Tibial nerve (tissue), 4 donors: ENCODE measurements at regions not wholly inside any gene's neighbourhood (a gene's known extent, or its start where the extent isn't known, plus 50 kb on each side); places are given as distances from the start of the nearest gene placed in this dataset.

Experiments used
- DNase-seq, 2 donors: peaks; one replicate each; pipeline ENCODE4 v3.0.0-alpha.2; 2019; ENCODE audit warnings: low spot score in 2 of 2
- H3K27ac ChIP-seq, 4 donors: fragments of 200-600 bp; sonication (generic) in 3 of 4; one replicate each; pipeline ENCODE4 v1.5.1; 2017 to 2019; ENCODE audit warnings: mild to moderate bottlenecking in 1 of 4
- H3K27me3 ChIP-seq, 2 donors: fragments of 200-600 bp; sonication (generic) in 1 of 2; one replicate each; pipeline versions ENCODE4 v1.5.1 to v1.6.0; 2017 to 2019
- H3K36me3 ChIP-seq, 3 donors: fragments of 200-600 bp; sonication (generic); one replicate each; pipeline ENCODE4 v1.5.1; 2018 to 2019
- H3K4me1 ChIP-seq, 4 donors: fragments of 200-600 bp; sonication (generic) in 3 of 4; one replicate each; pipeline ENCODE4 v1.5.1; 2017 to 2019
- H3K4me3 ChIP-seq, 4 donors: fragments of 200-600 bp; sonication (generic) in 3 of 4; one replicate each; pipeline ENCODE4 v1.5.1; 2017 to 2019; ENCODE audit warnings: mild to moderate bottlenecking in 1 of 4, moderate library complexity in 1 of 4
- H3K9me3 ChIP-seq, 4 donors: fragments of 200-600 bp; sonication (generic) in 3 of 4; one replicate each; pipeline ENCODE4 v1.5.1; 2017 to 2019
- CTCF ChIP-seq, 5 experiments: fragments of 200-600 bp in 3 of 5; fragments of 450-650 bp in 2 of 5; sonication (generic) in 3 of 5; IDR thresholded peaks; one replicate each; pipeline ENCODE4 v1.5.1; 2016 to 2019; ENCODE audit warnings: antibody characterized with exemption in 5 of 5, mild to moderate bottlenecking in 3 of 5, moderate library complexity in 2 of 5
- EP300 ChIP-seq, 2 donors: sonication (generic); formaldehyde crosslinking; IDR thresholded peaks; one replicate each; pipeline ENCODE4 v1.6.1; 2017; ENCODE audit warnings: antibody characterized with exemption in 2 of 2, mild to moderate bottlenecking in 1 of 2
- POLR2A ChIP-seq, 2 donors: fragments of 450-650 bp; IDR thresholded peaks; one replicate each; pipeline ENCODE4 v1.6.1; 2017; ENCODE audit warnings: antibody characterized with exemption in 2 of 2, mild to moderate bottlenecking in 2 of 2, moderate library complexity in 2 of 2
- WGBS, 2 donors: methylation state at CpG; one replicate each; pipeline ENCODE4 v1.1.5; 2018; 5-methylcytosine and 5-hydroxymethylcytosine counted together

- Histone ChIP-seq H3K27ac (no peak overlapping the region), H3K36me3 (no peaks in the 10 kb centered on the region), H3K27me3 (no peaks in the 10 kb centered on the region), H3K4me3 (no peak overlapping the region), H3K4me1 (peaks cover 0 to 12% (median 0%) of the 10 kb centered on the region in 4 donors), H3K9me3 (no peaks in the 10 kb centered on the region)
- WGBS, 2 donors: 95 to 98% methylated on average over 3 of the region's 3 CpGs
- no peak for DNase-seq
- no peak for TF ChIP-seq CTCF (IDR thresholded peaks at IDR 0.05)
- TF ChIP-seq POLR2A (IDR thresholded peaks at IDR 0.05): no peak
Measured at GRCh38 chr15:94626949-94627348, 395.6 kb downstream of the MCTP2 start.

GRCh38 chr15:94631608-94632007 lies 400.2 kb downstream of the MCTP2 start:
- DNase-seq: no peak
- no peaks in the 10 kb centered on the region for H3K36me3 ChIP-seq
- H3K4me1 ChIP-seq: peaks cover 0 to 12% (median 0%) of the 10 kb centered on the region in 4 donors
- WGBS, 2 donors: 74 to 81% methylated on average over 6 of the region's 6 CpGs
- H3K4me3 ChIP-seq: no peak overlapping the region
- peak overlapping the region in 1 of 4 donors; percentile 60 for H3K27ac ChIP-seq
- H3K9me3 ChIP-seq: no peaks in the 10 kb centered on the region
- TF ChIP-seq EP300 (IDR thresholded peaks at IDR 0.05): no peak
- TF ChIP-seq CTCF (IDR thresholded peaks at IDR 0.05): no peak
- no peak for TF ChIP-seq POLR2A (IDR thresholded peaks at IDR 0.05)
- H3K27me3 ChIP-seq: no peaks in the 10 kb centered on the region

GRCh38 chr15:94638183-94638582 lies 406.8 kb downstream of the MCTP2 start:
- 78 to 79% methylated on average over 6 of the region's 6 CpGs for WGBS, 2 donors
- no peak overlapping the region for H3K27ac ChIP-seq
- no peaks in the 10 kb centered on the region for H3K4me1 ChIP-seq
- no peak for DNase-seq
- no peaks in the 10 kb centered on the region for H3K36me3 ChIP-seq
- no peak overlapping the region for H3K4me3 ChIP-seq
- no peaks in the 10 kb centered on the region for H3K9me3 ChIP-seq
- no peak for TF ChIP-seq CTCF (IDR thresholded peaks at IDR 0.05)
- no peak for TF ChIP-seq POLR2A (IDR thresholded peaks at IDR 0.05)
- TF ChIP-seq EP300 (IDR thresholded peaks at IDR 0.05): no peak
- H3K27me3 ChIP-seq: no peaks in the 10 kb centered on the region

GRCh38 chr15:94639701-94640100 lies 408.3 kb downstream of the MCTP2 start:
- H3K27me3 ChIP-seq: no peaks in the 10 kb centered on the region
- TF ChIP-seq POLR2A (IDR thresholded peaks at IDR 0.05): no peak
- no peak overlapping the region for H3K4me3 ChIP-seq
- 85 to 90% methylated on average over 4 of the region's 4 CpGs for WGBS, 2 donors
- H3K27ac ChIP-seq: no peak overlapping the region
- H3K9me3 ChIP-seq: no peaks in the 10 kb centered on the region
- no peaks in the 10 kb centered on the region for H3K4me1 ChIP-seq
- DNase-seq: no peak
- H3K36me3 ChIP-seq: no peaks in the 10 kb centered on the region

- 78 to 84% methylated on average over 1 of the region's 1 CpG for WGBS, 2 donors
- no peak for TF ChIP-seq CTCF (IDR thresholded peaks at IDR 0.05)
- TF ChIP-seq POLR2A (IDR thresholded peaks at IDR 0.05): no peak
- TF ChIP-seq EP300 (IDR thresholded peaks at IDR 0.05): no peak
- H3K27me3 ChIP-seq: no peaks in the 10 kb centered on the region
Measured at GRCh38 chr15:94644433-94644832, 413.1 kb downstream of the MCTP2 start.

GRCh38 chr15:94653071-94653470 lies 421.7 kb downstream of the MCTP2 start:
- Histone ChIP-seq H3K4me1 (no peaks in the 10 kb centered on the region), H3K9me3 (no peaks in the 10 kb centered on the region), H3K4me3 (no peak overlapping the region), H3K27me3 (no peaks in the 10 kb centered on the region), H3K36me3 (no peaks in the 10 kb centered on the region), H3K27ac (no peak overlapping the region)
- DNase-seq: no peak
- TF ChIP-seq CTCF (IDR thresholded peaks at IDR 0.05) (no peak), POLR2A (IDR thresholded peaks at IDR 0.05) (no peak), EP300 (IDR thresholded peaks at IDR 0.05) (no peak)
- WGBS, 2 donors: 87 to 91% methylated on average over 6 of the region's 6 CpGs

More at GRCh38 chr15:94644433-94644832, 413.1 kb downstream of the MCTP2 start:
- Histone ChIP-seq H3K4me1 (no peaks in the 10 kb centered on the region), H3K27ac (no peak overlapping the region), H3K4me3 (no peak overlapping the region), H3K9me3 (peaks cover 0 to 3% (median 0%) of the 10 kb centered on the region in 4 donors), H3K36me3 (no peaks in the 10 kb centered on the region)
- DNase-seq: no peak
